ENCODE measurements at regions not wholly inside any gene's neighbourhood (a gene's known extent, or its start where the extent isn't known, plus 50 kb on each side); places are given as distances from the start of the nearest gene placed in this dataset.

- Histone ChIP-seq H3K4me2 (ENCODE audit: insufficient read depth, low read length) (no peak overlapping the region), H3K4me3 (replicated peaks in 1 of 3; ENCODE audit: insufficient read depth in 1 of 3, low read depth in 1 of 3, low read length in 3 of 3) (no peak overlapping the region), H3K79me2 (ENCODE audit: control insufficient read depth, insufficient read depth, low read length) (no peaks in the 10 kb centered on the region), H3K9ac (replicated peaks; ENCODE audit: extremely low read depth, insufficient read depth, low read length) (no peak overlapping the region), H4K20me1 (replicated peaks; ENCODE audit: control insufficient read depth, extremely low read depth, insufficient read depth, low read length) (no peaks in the 10 kb centered on the region), H3K27ac (ENCODE audit: insufficient read depth, low read depth, low read length) (no peak overlapping the region), H3K9me1 (replicated peaks; ENCODE audit: control insufficient read depth, extremely low read depth, insufficient read depth, low read length) (no peaks in the 10 kb centered on the region), H3K9me3 (replicated peaks; ENCODE audit: control insufficient read depth, insufficient read depth, low read length) (no peaks in the 10 kb centered on the region), H3K4me1 (ENCODE audit: control insufficient read depth, extremely low read depth, insufficient read depth, low read length) (no peaks in the 10 kb centered on the region), H2AFZ (ENCODE audit: low read depth, low read length) (no peak overlapping the region), H3K36me3 (ENCODE audit: control insufficient read depth in 2 of 2, extremely low read depth in 1 of 2, insufficient read depth in 2 of 2, low read length in 2 of 2) (no peaks in the 10 kb centered on the region), H3K27me3 (ENCODE audit: control insufficient read depth in 2 of 2, insufficient read depth in 2 of 2, low read length in 2 of 2) (no peaks in the 10 kb centered on the region)
- intact Hi-C loops (cut with micrococcal nuclease) (no loop called here), dilution Hi-C loops (cut with MboI; ENCODE audit: extremely low pct_ligation_motif_present, low sequenced_read_pairs) (no loop called here)
- ChIA-PET POLR2A (no interaction called here), CTCF (interaction anchor here (0.8 to 2.5 kb wide), 4 partner anchors 16 to 193 kb away, joined by 3 to 8 read pairs (median 3); partner anchors contain the start of gene RASSF9)
- DNase-seq (ENCODE audit: low read depth, low spot score) (no peak), FAIRE-seq (no peak)
- TF ChIP-seq GATA2 (IDR thresholded peaks at IDR 0.05; ENCODE audit: insufficient read depth, insufficient read length, low read depth, low read length), result no peak
- no peak for TF ChIP-seq MAX (IDR thresholded peaks at IDR 0.05; ENCODE audit: insufficient read depth, insufficient read length)
- no peak for TF ChIP-seq CTCF (IDR thresholded peaks at IDR 0.05; ENCODE audit: extremely low read depth in 1 of 2, insufficient read depth in 1 of 2, low read depth in 1 of 2, low read length in 2 of 2)
- TF ChIP-seq POLR2AphosphoS5 (IDR thresholded peaks at IDR 0.05; ENCODE audit: insufficient read depth, low read depth, low read length), result no peak
- TF ChIP-seq POLR2A (IDR thresholded peaks at IDR 0.05; ENCODE audit: low read depth, low read length), result no peak
- TF ChIP-seq JUN (IDR thresholded peaks at IDR 0.05; ENCODE audit: borderline replicate concordance, insufficient read depth, insufficient read length, low read depth), result no peak
- no peak for TF ChIP-seq MYC (IDR thresholded peaks at IDR 0.05; ENCODE audit: low read depth, low read length)
- no peak for TF ChIP-seq EZH2 (IDR thresholded peaks at IDR 0.05; ENCODE audit: borderline replicate concordance, low read depth, low read length, severe bottlenecking)
- TF ChIP-seq FOS (IDR thresholded peaks at IDR 0.05; ENCODE audit: borderline replicate concordance, insufficient read depth, low read length), result no peak
- BruUV-seq (replicated peaks), result no TSS peak
These were observed 193.4 kb downstream of the RASSF9 start for GRCh38 chr12:85642808-85643207.
